Mammary epithelial cell (primary cell): ENCODE measurements at regions not wholly inside any gene's neighbourhood (a gene's known extent, or its start where the extent isn't known, plus 50 kb on each side); places are given as distances from the start of the nearest gene placed in this dataset.

Experiments
- CTCF ChIP-seq, 2 donors: IDR thresholded peaks in 1 of 2; conservative IDR thresholded peaks in 1 of 2; 2 replicates each; pipeline ENCODE4 v1.5.1; 2011 to 2012; ENCODE audit warnings: inconsistent platforms in 2 of 2, low read length in 2 of 2, mild to moderate bottlenecking in 2 of 2, control low read depth in 1 of 2, low read depth in 1 of 2; ENCODE audit not compliant: insufficient read depth in 1 of 2; ENCODE audit errors: extremely low read depth in 1 of 2
- EZH2 ChIP-seq: IDR thresholded peaks from 2 replicates; pipeline ENCODE4 v1.6.1; 2012; ENCODE audit warnings: low read length, inconsistent platforms, borderline replicate concordance

GRCh38 chr16:6113749-6114148 is 1016.2 kb upstream of the EEF2KMT start:
- no peak for TF ChIP-seq CTCF (conservative IDR thresholded peaks at IDR 0.05 in 1 of 2, IDR thresholded peaks at IDR 0.05 in 1 of 2; ENCODE audit: extremely low read depth in 1 of 2, insufficient read depth in 1 of 2, low read depth in 1 of 2, low read length in 2 of 2)
- TF ChIP-seq EZH2, result no peak
